ENCODE measurements at regions not wholly inside any gene's neighbourhood (a gene's known extent, or its start where the extent isn't known, plus 50 kb on each side); places are given as distances from the start of the nearest gene placed in this dataset.

- TF ChIP-seq POLR2A (IDR thresholded peaks at IDR 0.05; ENCODE audit: low read depth): no peak
- no peak for TF ChIP-seq CTCF (IDR thresholded peaks at IDR 0.05)
These were observed 102.4 kb downstream of the DDX1 start for GRCh38 chr2:15693926-15694588.

All from esophagus muscularis mucosa (tissue), 3 donors.